HEK293 (cell line): ENCODE measurements at regions not wholly inside any gene's neighbourhood (a gene's known extent, or its start where the extent isn't known, plus 50 kb on each side); places are given as distances from the start of the nearest gene placed in this dataset.
"Not testable (repeated sequence)": the region's sequence is repeated elsewhere in the genome, so short reads cannot be mapped to it uniquely, and the experiment has no call there.

Experiments used
- CTCF ChIA-PET: fragments of 350-600 bp; formaldehyde crosslinking; extraction: SDS; loops from one replicate; lab custom pipeline; 2021; ENCODE audit warnings: antibody characterized with exemption; lab: Yijun Ruan, JAX
- POLR2A ChIA-PET: fragments of 300-600 bp; formaldehyde crosslinking; extraction: SDS; loops from one replicate; lab custom pipeline; 2020; ENCODE audit warnings: antibody characterized with exemption, inconsistent platforms; lab: Yijun Ruan, JAX
- H3K27ac ChIP-seq: fragments of 200-500 bp; sonication (Bioruptor generic); 2 replicates; pipeline ENCODE4 v1.5.1; 2014; ENCODE audit warnings: low read depth, low read length, control low read depth, inconsistent platforms; ENCODE audit errors: extremely low read depth
- H3K36me3 ChIP-seq, 2 experiments: fragments of 200-500 bp in 1 of 2; sonication (Bioruptor generic) in 1 of 2; 1 replicate in 1 of 2; 2 replicates in 1 of 2; pipeline ENCODE4 v1.5.1; 2014 to 2017; ENCODE audit warnings: inconsistent platforms in 2 of 2, low read length in 2 of 2; ENCODE audit not compliant: control insufficient read depth in 2 of 2, insufficient read depth in 1 of 2
- H3K4me1 ChIP-seq: fragments of 200-500 bp; sonication (Bioruptor generic); 2 replicates; pipeline ENCODE4 v1.5.1; 2014; ENCODE audit warnings: mild to moderate bottlenecking, low read length, inconsistent platforms; ENCODE audit not compliant: control insufficient read depth, insufficient read depth
- H3K4me3 ChIP-seq: 2 replicates; pipeline ENCODE4 v1.5.1; 2011; ENCODE audit warnings: low read depth, mild to moderate bottlenecking, control low read depth, low read length, moderate library complexity
- H3K9me3 ChIP-seq: fragments of 200-500 bp; sonication (Bioruptor generic); 2 replicates; pipeline ENCODE4 v1.5.1; 2014; ENCODE audit warnings: low read depth, low read length, inconsistent platforms; ENCODE audit not compliant: control insufficient read depth, insufficient read depth
- KLF9 ChIP-seq: fragments of 450-650 bp; formaldehyde crosslinking; IDR thresholded peaks from 2 replicates; pipeline ENCODE4 v1.5.1; 2016; ENCODE audit warnings: missing biosample characterization, missing genetic modification characterization, low read depth
- ZNF133 ChIP-seq: fragments of 450-650 bp; formaldehyde crosslinking; IDR thresholded peaks from 2 replicates; pipeline ENCODE4 v1.5.1; 2016; ENCODE audit warnings: missing biosample characterization, missing genetic modification characterization
- ZNF146 ChIP-seq: fragments of 450-650 bp; formaldehyde crosslinking; IDR thresholded peaks from 2 replicates; pipeline ENCODE4 v1.5.1; 2016; ENCODE audit warnings: missing biosample characterization, missing genetic modification characterization
- ZNF175 ChIP-seq: fragments of 450-650 bp; formaldehyde crosslinking; IDR thresholded peaks from 2 replicates; pipeline ENCODE4 v1.5.1; 2016; ENCODE audit warnings: missing biosample characterization, missing genetic modification characterization
- ZNF248 ChIP-seq: fragments of 450-650 bp; formaldehyde crosslinking; IDR thresholded peaks from 2 replicates; pipeline ENCODE4 v1.5.1; 2017; ENCODE audit warnings: missing biosample characterization, missing genetic modification characterization
- ZNF623 ChIP-seq: fragments of 450-650 bp; formaldehyde crosslinking; IDR thresholded peaks from 2 replicates; pipeline ENCODE4 v1.5.1; 2016; ENCODE audit warnings: missing biosample characterization, missing genetic modification characterization
- TF ChIP-seq, protein P1 (sequence below): fragments of 450-650 bp; formaldehyde crosslinking; conservative IDR thresholded peaks from 2 replicates; pipeline ENCODE4 v1.5.1; 2016; ENCODE audit warnings: low read depth, missing biosample characterization, missing genetic modification characterization
- TF ChIP-seq, protein P2 (sequence below): fragments of 450-650 bp; formaldehyde crosslinking; IDR thresholded peaks from 2 replicates; pipeline ENCODE4; 2016; ENCODE audit warnings: missing biosample characterization, missing genetic modification characterization
- TF ChIP-seq, protein P3 (sequence below): fragments of 450-650 bp; formaldehyde crosslinking; IDR thresholded peaks from 2 replicates; pipeline ENCODE4 v1.5.1; 2016; ENCODE audit warnings: missing biosample characterization, missing genetic modification characterization

DNA sequence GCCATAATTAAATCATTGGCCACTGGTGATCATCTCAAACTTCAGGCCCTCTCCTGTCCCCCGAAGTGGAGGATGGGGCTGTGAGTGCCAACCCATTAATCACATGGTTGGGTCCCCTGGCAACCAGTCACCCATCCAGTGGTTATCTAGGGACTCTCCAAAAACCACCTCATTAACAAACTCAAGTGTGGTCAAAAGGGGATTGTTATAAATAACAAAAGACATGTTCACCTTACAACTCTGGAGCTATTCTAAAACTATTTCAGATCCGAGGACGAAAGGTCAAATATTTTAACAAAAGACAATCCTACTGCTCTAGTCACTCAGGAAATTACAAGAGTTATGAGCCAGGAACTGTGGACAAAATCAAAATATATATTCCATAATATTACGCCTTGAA lies 60.0 kb upstream of the PRNP start (continued):
- TF ChIP-seq, protein P1, sequence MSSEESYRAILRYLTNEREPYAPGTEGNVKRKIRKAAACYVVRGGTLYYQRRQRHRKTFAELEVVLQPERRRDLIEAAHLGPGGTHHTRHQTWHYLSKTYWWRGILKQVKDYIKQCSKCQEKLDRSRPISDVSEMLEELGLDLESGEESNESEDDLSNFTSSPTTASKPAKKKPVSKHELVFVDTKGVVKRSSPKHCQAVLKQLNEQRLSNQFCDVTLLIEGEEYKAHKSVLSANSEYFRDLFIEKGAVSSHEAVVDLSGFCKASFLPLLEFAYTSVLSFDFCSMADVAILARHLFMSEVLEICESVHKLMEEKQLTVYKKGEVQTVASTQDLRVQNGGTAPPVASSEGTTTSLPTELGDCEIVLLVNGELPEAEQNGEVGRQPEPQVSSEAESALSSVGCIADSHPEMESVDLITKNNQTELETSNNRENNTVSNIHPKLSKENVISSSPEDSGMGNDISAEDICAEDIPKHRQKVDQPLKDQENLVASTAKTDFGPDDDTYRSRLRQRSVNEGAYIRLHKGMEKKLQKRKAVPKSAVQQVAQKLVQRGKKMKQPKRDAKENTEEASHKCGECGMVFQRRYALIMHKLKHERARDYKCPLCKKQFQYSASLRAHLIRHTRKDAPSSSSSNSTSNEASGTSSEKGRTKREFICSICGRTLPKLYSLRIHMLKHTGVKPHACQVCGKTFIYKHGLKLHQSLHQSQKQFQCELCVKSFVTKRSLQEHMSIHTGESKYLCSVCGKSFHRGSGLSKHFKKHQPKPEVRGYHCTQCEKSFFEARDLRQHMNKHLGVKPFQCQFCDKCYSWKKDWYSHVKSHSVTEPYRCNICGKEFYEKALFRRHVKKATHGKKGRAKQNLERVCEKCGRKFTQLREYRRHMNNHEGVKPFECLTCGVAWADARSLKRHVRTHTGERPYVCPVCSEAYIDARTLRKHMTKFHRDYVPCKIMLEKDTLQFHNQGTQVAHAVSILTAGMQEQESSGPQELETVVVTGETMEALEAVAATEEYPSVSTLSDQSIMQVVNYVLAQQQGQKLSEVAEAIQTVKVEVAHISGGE (tag by site-specific recombination) = no peak

DNA sequence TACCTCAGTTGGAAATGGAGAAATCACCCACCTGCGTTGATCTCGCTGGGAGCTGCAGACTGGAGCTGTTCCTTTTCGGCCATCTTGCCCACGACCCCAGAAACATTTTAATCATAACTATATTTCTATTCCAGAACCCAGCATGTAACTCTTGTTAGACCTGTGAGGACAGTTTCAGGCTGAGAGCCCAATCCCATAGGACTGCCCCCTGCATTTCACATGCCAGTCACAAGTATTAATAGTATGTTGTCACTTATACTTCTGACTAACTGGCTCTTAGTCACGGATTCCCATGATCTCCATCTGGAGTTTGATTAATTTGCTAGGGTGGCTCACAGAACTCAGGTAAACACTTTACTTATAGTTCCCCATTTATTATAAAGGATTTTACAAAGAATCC lies 60.6 kb upstream of the PRNP start:
- TF ChIP-seq ZNF175 (tag by site-specific recombination) (no peak), ZNF133 (tag by site-specific recombination) (0 out of 2 replicates have a peak, but pooled peaks have one; percentile 53)
- H3K27ac ChIP-seq = no peak overlapping the region
- CTCF ChIA-PET = no interaction called here
- no peaks in the 10 kb centered on the region for H3K9me3 ChIP-seq
- no peaks in the 10 kb centered on the region for H3K36me3 ChIP-seq
- POLR2A ChIA-PET = no interaction called here
- H3K4me1 ChIP-seq = no peaks in the 10 kb centered on the region
- no peak overlapping the region for H3K4me3 ChIP-seq

DNA sequence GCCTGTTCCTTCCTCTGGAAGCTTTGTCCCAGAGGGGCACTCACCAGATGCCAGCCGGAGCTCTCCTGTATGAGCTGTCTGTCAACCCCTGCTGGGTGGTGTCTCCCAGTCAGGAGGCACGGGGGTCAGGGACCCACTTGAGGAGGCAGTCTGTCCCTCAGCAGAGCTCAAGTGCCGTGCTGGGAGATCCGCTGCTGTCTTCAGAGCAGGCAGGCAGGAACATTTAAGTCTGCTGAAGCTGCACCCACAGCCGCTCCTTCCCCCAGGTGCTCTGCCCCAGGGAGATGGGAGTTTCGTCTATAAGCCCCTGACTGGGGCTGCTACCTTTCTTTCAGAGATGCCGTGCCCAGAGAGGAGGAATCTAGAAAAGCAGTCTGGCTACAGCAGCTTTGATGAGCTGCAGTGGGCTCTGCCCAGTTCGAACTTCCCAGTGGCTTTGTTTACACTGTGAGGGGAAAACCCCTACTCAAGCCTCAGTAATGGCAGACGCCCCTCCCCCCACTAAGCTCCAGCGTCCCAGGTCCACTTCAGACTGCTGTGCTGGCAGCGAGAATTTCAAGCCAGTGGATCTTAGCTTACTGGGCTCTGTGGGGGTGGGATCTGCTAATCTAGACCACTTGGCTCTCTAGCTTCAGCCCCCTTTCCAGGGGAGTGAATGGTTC lies 61.5 kb upstream of the PRNP start:
- H3K4me3 ChIP-seq, H3K4me1 ChIP-seq, H3K9me3 ChIP-seq, H3K27ac ChIP-seq, H3K36me3 ChIP-seq, POLR2A ChIA-PET: not testable (repeated sequence)
- CTCF ChIA-PET = interaction anchor here (0.5 kb wide), 1 partner anchor 17 kb away, joined by 3 read pairs; no protein-coding TSS in a partner anchor

DNA sequence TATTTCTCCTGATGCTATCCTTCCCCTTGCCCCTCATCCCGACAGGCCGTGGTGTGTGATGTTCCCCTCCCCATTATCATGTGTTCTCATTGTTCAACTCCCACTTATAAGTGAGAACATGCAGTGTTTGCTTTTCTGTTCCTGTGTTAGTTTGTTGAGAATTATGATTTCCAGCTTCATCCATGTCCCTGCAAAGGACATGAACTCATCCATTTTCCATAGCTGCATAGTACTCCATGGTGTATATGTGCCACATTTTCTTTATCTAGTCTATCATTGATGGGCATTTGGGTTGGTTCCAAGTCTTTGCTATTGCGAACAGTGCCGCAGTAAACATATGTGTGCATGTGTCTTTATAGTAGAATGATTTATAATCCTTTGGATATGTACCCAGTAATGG lies 67.1 kb upstream of the PRNP start:
- H3K9me3 ChIP-seq, POLR2A ChIA-PET: not testable (repeated sequence)
- CTCF ChIA-PET = interaction anchor here (0.7 to 1.2 kb wide), 2 partner anchors 101 to 740 kb away, joined by 3 read pairs; no protein-coding TSS in a partner anchor

DNA sequence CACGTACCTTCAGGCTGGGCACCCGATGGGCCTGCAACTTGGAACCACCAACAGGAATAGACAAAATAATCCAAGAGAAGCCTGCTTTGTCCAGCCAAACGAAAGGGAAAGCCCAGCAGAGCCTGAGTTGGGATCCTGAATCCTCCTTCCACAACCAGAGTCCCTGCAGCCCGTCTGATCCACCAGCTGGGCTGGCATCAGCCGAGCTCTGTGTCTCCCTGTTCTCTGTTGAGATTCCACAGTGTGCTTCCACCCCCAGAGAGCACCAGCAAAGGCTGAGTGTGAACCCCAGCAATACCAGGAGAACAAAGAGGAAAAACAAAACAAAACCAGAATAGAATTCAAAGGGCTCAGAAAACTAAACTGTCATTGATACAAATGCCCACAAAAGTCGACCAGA lies 68.8 kb upstream of the PRNP start:
- H3K9me3 ChIP-seq = no peaks in the 10 kb centered on the region
- no peak overlapping the region for H3K4me3 ChIP-seq
- CTCF ChIA-PET = interaction anchor here (0.7 kb wide), 1 partner anchor 124 kb away, joined by 4 read pairs; no protein-coding TSS in a partner anchor
- POLR2A ChIA-PET = no interaction called here
- TF ChIP-seq ZNF623 (no peak), ZNF248 (tag by site-specific recombination) (no peak), KLF9 (tag by site-specific recombination) (no peak)
- TF ChIP-seq, protein P2, sequence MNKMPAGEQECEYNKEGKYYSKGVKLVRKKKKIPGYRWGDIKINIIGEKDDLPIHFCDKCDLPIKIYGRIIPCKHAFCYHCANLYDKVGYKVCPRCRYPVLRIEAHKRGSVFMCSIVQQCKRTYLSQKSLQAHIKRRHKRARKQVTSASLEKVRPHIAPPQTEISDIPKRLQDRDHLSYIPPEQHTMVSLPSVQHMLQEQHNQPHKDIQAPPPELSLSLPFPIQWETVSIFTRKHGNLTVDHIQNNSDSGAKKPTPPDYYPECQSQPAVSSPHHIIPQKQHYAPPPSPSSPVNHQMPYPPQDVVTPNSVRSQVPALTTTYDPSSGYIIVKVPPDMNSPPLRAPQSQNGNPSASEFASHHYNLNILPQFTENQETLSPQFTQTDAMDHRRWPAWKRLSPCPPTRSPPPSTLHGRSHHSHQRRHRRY (tag by site-specific recombination) = no peak
- H3K27ac ChIP-seq = no peak overlapping the region
- H3K36me3 ChIP-seq = no peaks in the 10 kb centered on the region
- peaks cover 10% of the 10 kb centered on the region for H3K4me1 ChIP-seq

More for the DNA sequence above, 67.1 kb upstream of the PRNP start:
- not testable (repeated sequence) for H3K27ac ChIP-seq, H3K4me3 ChIP-seq, H3K36me3 ChIP-seq
- TF ChIP-seq, protein P3, sequence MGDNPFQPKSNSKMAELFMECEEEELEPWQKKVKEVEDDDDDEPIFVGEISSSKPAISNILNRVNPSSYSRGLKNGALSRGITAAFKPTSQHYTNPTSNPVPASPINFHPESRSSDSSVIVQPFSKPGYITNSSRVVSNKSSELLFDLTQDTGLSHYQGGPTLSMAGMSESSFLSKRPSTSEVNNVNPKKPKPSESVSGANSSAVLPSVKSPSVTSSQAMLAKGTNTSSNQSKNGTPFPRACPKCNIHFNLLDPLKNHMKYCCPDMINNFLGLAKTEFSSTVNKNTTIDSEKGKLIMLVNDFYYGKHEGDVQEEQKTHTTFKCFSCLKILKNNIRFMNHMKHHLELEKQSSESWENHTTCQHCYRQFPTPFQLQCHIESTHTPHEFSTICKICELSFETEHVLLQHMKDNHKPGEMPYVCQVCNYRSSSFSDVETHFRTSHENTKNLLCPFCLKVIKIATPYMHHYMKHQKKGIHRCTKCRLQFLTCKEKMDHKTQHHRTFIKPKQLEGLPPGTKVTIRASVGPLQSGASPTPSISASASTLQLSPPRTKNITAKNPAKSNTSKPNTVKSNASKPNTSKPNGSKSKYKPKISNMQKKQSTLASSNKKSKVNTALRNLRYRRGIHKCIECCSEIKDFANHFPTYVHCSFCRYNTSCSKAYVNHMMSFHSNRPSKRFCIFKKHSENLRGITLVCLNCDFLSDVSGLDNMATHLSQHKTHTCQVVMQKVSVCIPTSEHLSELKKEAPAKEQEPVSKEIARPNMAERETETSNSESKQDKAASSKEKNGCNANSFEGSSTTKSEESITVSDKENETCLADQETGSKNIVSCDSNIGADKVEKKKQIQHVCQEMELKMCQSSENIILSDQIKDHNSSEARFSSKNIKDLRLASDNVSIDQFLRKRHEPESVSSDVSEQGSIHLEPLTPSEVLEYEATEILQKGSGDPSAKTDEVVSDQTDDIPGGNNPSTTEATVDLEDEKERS (tag by site-specific recombination) = 0 out of 2 replicates have a peak, but pooled peaks have one; percentile 60
- peak; percentile 66 for TF ChIP-seq ZNF146
- TF ChIP-seq, all 188 proteins: peak for 2; not testable (repeated sequence) for 186
- not testable (repeated sequence) for H3K4me1 ChIP-seq
